Loucy (cell line): ENCODE measurements at regions not wholly inside any gene's neighbourhood (a gene's known extent, or its start where the extent isn't known, plus 50 kb on each side); places are given as distances from the start of the nearest gene placed in this dataset.

ENCODE experiments used
- CTCF ChIP-seq: fragments of 200-600 bp; sonication (generic); conservative IDR thresholded peaks from 2 replicates; pipeline ENCODE4 v1.5.1; 2014; ENCODE audit warnings: mild to moderate bottlenecking, antibody characterized with exemption, low read length
- EZH2phosphoT487 ChIP-seq: fragments of 200-600 bp; IDR thresholded peaks from 2 replicates; pipeline ENCODE4 v1.6.1; 2018; ENCODE audit warnings: antibody characterized with exemption, mild to moderate bottlenecking, moderate library complexity, borderline replicate concordance

GRCh38 chr5:171581781-171582180, 162.3 kb downstream of the FGF18 start:
- TF ChIP-seq CTCF = no peak
- no peak for TF ChIP-seq EZH2phosphoT487
